Astrocyte (in vitro differentiated cells and primary cell): ENCODE measurements at regions not wholly inside any gene's neighbourhood (a gene's known extent, or its start where the extent isn't known, plus 50 kb on each side); places are given as distances from the start of the nearest gene placed in this dataset.

Source experiments
- DNase-seq: peaks from one replicate; pipeline ENCODE4 v3.0.0-alpha.2; 2010; ENCODE audit warnings: low read depth
- FAIRE-seq: peaks from 2 replicates; lab custom pipeline; 2011; peaks lifted over from hg19 to GRCh38; lab: Jason Lieb, UNC
- H2AFZ ChIP-seq: 2 replicates; pipeline ENCODE4 v1.6.0; 2012; ENCODE audit warnings: low read depth, low read length, inconsistent platforms
- H3K27ac ChIP-seq: 2 replicates; pipeline ENCODE4 v1.5.1; 2011; ENCODE audit warnings: low read depth, low read length, inconsistent platforms
- H3K27me3 ChIP-seq: 2 replicates; pipeline ENCODE4 v1.6.0; 2011; ENCODE audit warnings: low read length, inconsistent platforms; ENCODE audit not compliant: insufficient read depth
- H3K36me3 ChIP-seq: 2 replicates; pipeline ENCODE4 v1.5.1; 2011; ENCODE audit warnings: low read length, inconsistent platforms; ENCODE audit not compliant: insufficient read depth
- H3K4me1 ChIP-seq: 2 replicates; pipeline ENCODE4 v1.5.1; 2011; ENCODE audit warnings: low read length, inconsistent platforms; ENCODE audit not compliant: insufficient read depth
- H3K4me2 ChIP-seq: 2 replicates; pipeline ENCODE4 v1.6.0; 2012; ENCODE audit warnings: low read length, inconsistent platforms
- H3K4me3 ChIP-seq: 2 replicates; pipeline ENCODE4 v1.5.1; 2011; ENCODE audit warnings: low read depth, mild to moderate bottlenecking, low read length, inconsistent platforms; ENCODE audit not compliant: insufficient read depth
- H3K79me2 ChIP-seq: 2 replicates; pipeline ENCODE4 v1.6.0; 2012; ENCODE audit warnings: mild to moderate bottlenecking, low read length, inconsistent platforms; ENCODE audit not compliant: insufficient read depth
- H3K9ac ChIP-seq: 2 replicates; pipeline ENCODE4 v1.6.0; 2012; ENCODE audit warnings: mild to moderate bottlenecking, low read length, inconsistent platforms
- H3K9me3 ChIP-seq: 2 replicates; pipeline ENCODE4 v1.5.1; 2012; ENCODE audit warnings: low read depth, mild to moderate bottlenecking, low read length, inconsistent platforms; ENCODE audit not compliant: insufficient read depth
- H4K20me1 ChIP-seq: 2 replicates; pipeline ENCODE4 v1.6.0; 2012; ENCODE audit warnings: low read length, inconsistent platforms; ENCODE audit not compliant: insufficient read depth
- H3K27ac Mint-ChIP-seq: one replicate; pipeline ENCODE4 v1.8.0; 2021; ENCODE audit warnings: mild to moderate bottlenecking, mixed read lengths; ENCODE audit not compliant: unreplicated experiment
- H3K27me3 Mint-ChIP-seq: one replicate; pipeline ENCODE4 v1.8.0; 2021; ENCODE audit warnings: low read depth, mixed read lengths; ENCODE audit not compliant: unreplicated experiment
- H3K36me3 Mint-ChIP-seq: one replicate; pipeline ENCODE4 v1.8.0; 2021; ENCODE audit warnings: low read depth, mixed read lengths; ENCODE audit not compliant: unreplicated experiment
- H3K4me1 Mint-ChIP-seq: one replicate; pipeline ENCODE4 v1.8.0; 2021; ENCODE audit warnings: low read depth, mixed read lengths; ENCODE audit not compliant: unreplicated experiment
- H3K4me3 Mint-ChIP-seq: one replicate; pipeline ENCODE4 v1.8.0; 2021; ENCODE audit warnings: mild to moderate bottlenecking, moderate library complexity, mixed read lengths; ENCODE audit not compliant: unreplicated experiment
- H3K9me3 Mint-ChIP-seq: one replicate; pipeline ENCODE4 v1.8.0; 2021; ENCODE audit warnings: mild to moderate bottlenecking, mixed read lengths; ENCODE audit not compliant: unreplicated experiment
- CTCF ChIP-seq: IDR thresholded peaks from 2 replicates; pipeline ENCODE4 v1.5.1; 2011; ENCODE audit warnings: low read depth, mild to moderate bottlenecking, inconsistent platforms, low read length, moderate library complexity; ENCODE audit not compliant: insufficient read depth
- EZH2 ChIP-seq: IDR thresholded peaks from 2 replicates; pipeline ENCODE4 v1.6.1; 2012; ENCODE audit warnings: mild to moderate bottlenecking, low read length, inconsistent platforms; ENCODE audit not compliant: insufficient read depth

- TF ChIP-seq CTCF (no peak), EZH2 (no peak)
- Histone ChIP-seq H3K79me2 (no peaks in the 10 kb centered on the region), H3K27ac (no peak overlapping the region), H3K4me3 (no peak overlapping the region), H3K9ac (no peak overlapping the region), H4K20me1 (no peaks in the 10 kb centered on the region), H3K4me2 (no peak overlapping the region), H3K36me3 (no peaks in the 10 kb centered on the region), H2AFZ (no peak overlapping the region), H3K4me1 (no peaks in the 10 kb centered on the region), H3K27me3 (no peaks in the 10 kb centered on the region), H3K9me3 (no peaks in the 10 kb centered on the region)
- DNase-seq (no peak), FAIRE-seq (no peak)
- Mint-ChIP-seq H3K4me1 (no peaks in the 10 kb centered on the region), H3K4me3 (no peak overlapping the region), H3K9me3 (no peaks in the 10 kb centered on the region), H3K27ac (no peak overlapping the region), H3K27me3 (no peaks in the 10 kb centered on the region), H3K36me3 (no peaks in the 10 kb centered on the region)
These were observed 768.1 kb downstream of the GBE1 start for GRCh38 chr3:80993241-80993945.

GRCh38 chr3:80983753-80984152, 777.7 kb downstream of the GBE1 start:
- Mint-ChIP-seq H3K4me1 (no peaks in the 10 kb centered on the region), H3K4me3 (no peak overlapping the region), H3K27me3 (no peaks in the 10 kb centered on the region), H3K9me3 (no peaks in the 10 kb centered on the region), H3K27ac (no peak overlapping the region), H3K36me3 (no peaks in the 10 kb centered on the region)
- H3K9ac ChIP-seq = no peak overlapping the region
- no peaks in the 10 kb centered on the region for H3K27me3 ChIP-seq
- H3K79me2 ChIP-seq = no peaks in the 10 kb centered on the region
- H3K9me3 ChIP-seq = no peaks in the 10 kb centered on the region
- no peaks in the 10 kb centered on the region for H4K20me1 ChIP-seq
- H3K4me2 ChIP-seq = no peak overlapping the region
- no peak overlapping the region for H3K4me3 ChIP-seq
- no peak overlapping the region for H2AFZ ChIP-seq
- TF ChIP-seq CTCF (no peak), EZH2 (no peak)
- no peaks in the 10 kb centered on the region for H3K4me1 ChIP-seq
- FAIRE-seq (no peak), DNase-seq (no peak)
- no peaks in the 10 kb centered on the region for H3K36me3 ChIP-seq
- H3K27ac ChIP-seq = no peak overlapping the region

GRCh38 chr3:80978216-80978969, 783.1 kb downstream of the GBE1 start:
- no peak overlapping the region for H2AFZ ChIP-seq
- H3K27ac ChIP-seq = no peak overlapping the region
- H3K36me3 ChIP-seq = no peaks in the 10 kb centered on the region
- no peaks in the 10 kb centered on the region for H3K4me1 ChIP-seq
- FAIRE-seq (no peak), DNase-seq (no peak)
- Mint-ChIP-seq H3K27me3 (no peaks in the 10 kb centered on the region), H3K4me3 (no peak overlapping the region), H3K9me3 (no peaks in the 10 kb centered on the region), H3K36me3 (no peaks in the 10 kb centered on the region), H3K27ac (no peak overlapping the region), H3K4me1 (no peaks in the 10 kb centered on the region)
- H3K79me2 ChIP-seq = no peaks in the 10 kb centered on the region
- H3K4me2 ChIP-seq = no peak overlapping the region
- H3K27me3 ChIP-seq = no peaks in the 10 kb centered on the region
- no peak overlapping the region for H3K9ac ChIP-seq
- TF ChIP-seq EZH2 (no peak), CTCF (no peak)
- H3K4me3 ChIP-seq = no peak overlapping the region
- no peaks in the 10 kb centered on the region for H4K20me1 ChIP-seq
- H3K9me3 ChIP-seq = no peaks in the 10 kb centered on the region
